Hypothalamus (tissue), 51 donors: ENCODE measurements at regions not wholly inside any gene's neighbourhood (a gene's known extent, or its start where the extent isn't known, plus 50 kb on each side); places are given as distances from the start of the nearest gene placed in this dataset.

ENCODE experiments used
- DNase-seq, 51 donors: peaks; one replicate each; lab custom pipeline; 2025; lab: John Stamatoyannopoulos, UW

DNA sequence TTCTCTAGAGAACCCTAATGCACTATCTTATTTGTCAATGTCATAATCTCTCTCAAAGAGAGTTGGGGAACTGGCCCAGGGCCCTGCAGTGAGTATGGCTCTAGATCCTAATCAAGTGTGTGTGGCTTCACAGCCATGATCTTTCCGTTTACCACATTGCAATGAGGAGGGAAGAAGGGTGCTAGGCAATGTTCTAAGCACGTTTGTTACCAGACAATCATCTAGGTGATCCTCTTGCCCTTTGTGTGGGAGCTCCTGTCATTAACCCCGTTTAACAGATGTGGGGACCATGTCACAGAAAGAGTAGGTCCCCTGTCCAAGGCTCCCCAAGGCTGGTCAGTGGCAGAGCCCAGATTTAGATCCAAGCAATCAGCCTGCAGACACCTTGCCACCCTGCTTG, 128.2 kb upstream of the IRX4 start:
- no peak for DNase-seq

DNA sequence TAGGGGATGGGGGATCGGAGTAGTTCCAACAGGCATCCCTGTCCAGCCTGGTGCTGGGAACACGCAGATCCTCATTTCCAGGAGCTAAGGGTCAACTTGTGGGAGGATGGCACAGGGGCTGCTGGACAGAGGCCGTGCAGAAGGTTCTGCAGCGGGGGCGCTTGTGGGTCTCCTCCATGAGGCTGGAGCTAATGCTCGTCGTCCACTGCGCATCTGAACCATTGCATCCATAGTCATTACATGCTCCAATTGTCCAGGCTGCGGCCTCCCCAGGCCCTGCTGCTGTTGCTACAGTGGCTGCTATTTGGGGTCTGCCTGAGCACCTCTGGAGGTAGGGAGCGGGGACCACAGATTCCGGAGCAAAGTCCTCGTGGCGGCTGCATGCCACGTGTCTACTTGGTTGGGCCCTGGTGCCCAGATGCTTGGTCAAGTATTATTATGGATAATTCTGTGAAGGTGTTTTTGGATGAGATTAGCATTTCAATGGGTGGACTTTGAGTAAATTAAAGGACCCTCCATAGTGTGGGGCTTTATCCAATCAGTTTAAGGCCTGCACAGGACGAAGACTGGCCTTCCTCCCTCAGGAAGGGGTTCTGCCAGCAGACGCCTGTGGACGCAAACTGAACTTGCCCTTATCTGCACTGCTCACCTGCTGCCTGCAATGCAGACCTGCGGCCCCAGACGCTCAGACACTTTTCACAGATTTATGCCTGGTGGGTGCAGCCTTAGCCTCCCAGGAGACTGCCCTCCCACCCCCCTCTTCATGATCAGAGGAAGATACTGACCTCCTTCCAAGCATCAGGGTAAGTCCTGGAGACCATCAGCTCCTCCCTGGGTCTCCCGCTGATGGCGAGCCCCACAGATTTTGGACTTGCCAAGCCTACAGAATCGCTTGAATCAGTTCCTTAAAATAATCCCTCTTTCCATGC, 127.5 kb upstream of the IRX4 start:
- no peak for DNase-seq

DNA sequence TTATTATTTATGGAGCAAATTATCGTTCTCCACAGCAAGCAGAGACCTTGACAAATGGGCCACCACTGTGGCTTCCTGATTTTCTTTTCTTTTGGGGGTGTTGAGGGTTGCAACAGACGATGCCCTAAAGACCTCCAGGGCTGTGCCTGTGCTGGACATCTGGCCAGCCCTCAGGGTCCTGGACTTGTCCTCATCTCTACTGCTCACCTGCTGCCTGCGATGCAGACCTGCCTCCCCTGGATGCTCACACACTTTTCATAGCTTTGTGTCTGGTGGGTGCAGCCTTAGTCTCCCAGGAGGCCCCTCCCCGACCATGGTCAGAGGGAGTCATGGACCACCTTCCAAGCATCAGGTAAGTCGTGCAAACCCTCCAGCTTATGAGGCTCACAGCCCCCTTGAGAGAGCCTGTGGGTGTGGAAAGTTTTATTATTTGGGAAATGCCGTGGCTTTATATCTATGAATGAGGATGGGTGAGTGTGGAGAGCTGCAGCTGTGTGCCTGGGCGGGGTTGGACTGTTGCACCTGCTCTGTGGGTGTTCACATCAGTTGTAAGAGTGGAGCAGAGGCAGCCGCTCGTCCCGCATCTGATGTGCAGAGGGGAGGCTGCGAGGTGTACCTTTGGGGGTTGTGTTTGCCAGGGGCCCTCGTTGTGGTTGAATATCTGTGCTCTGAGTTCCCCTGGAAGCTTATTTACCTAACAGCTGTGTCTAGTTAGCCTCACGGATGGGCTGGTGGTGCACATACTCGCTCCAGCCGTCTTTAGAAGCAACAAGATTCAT, 126.3 kb upstream of the IRX4 start:
- DNase-seq: no peak

DNA sequence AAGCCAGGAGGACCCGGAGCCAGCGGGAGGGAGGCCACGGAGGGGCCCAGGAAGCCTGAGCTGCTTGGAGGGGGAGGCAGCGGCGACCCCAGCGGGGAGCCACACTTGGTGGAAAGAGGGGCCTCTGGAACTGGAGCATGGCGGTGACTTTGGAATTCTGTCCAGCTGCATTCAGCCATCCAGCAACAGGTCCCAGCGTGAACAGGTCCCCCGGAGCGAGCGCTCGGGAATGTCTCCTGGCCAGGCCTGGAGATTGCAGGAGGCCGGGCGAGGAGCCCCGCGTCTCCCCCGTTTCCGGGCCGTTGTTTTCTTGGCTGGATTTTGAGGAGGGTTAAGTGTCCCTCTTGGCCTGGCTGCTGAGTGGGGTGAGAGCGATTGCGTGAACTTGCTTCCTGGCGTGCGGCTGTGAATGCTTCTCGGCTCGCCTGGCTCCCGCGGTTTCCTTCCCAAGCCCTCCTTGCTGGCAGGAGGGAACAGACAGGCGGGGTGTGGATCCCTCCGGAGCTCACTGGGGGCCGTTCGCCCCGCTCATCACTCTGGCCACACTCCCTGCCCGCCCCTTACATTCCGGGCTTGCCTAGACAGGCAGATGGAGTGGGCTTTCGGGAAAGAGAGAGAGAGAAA, 125.3 kb upstream of the IRX4 start:
- peak in 3 of 51 donors; percentile 5 to 15 (median 13) for DNase-seq

DNA sequence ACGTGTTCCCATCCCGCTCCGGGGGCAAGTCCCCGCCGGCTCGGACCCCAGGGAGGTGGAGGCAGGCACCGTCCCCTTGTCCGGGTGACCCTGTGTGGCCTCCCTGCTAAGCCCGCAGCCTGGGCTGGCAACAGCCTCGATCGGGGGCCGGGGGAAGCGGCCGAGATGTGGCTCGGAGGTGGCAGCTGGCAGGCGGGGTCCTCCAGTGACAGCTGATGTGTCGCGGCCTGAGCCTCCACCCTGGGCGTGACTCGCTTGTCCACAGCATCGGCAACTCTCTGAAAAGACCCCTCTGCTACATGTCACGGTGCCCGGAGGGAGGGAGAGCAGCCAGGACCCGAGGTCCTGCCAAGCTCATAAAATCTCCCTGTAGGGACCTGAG, 124.8 kb upstream of the IRX4 start:
- no peak for DNase-seq

DNA sequence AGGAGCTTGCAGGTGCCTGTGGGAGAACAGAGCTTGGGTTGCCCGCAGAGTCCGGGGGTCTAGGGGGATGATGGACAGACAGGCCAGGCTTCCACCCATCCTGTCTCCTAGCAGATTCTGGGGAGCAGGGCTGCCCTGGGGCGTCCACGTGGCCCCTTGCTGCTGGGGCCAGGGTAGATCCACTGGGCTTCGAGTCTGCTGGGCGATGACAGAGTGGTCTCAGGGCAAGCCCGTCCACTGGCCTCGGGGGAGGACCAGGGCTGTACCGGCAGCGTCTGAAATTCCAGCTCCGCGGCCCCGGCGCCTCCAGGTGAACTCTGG, 124.2 kb upstream of the IRX4 start:
- DNase-seq: no peak

DNA sequence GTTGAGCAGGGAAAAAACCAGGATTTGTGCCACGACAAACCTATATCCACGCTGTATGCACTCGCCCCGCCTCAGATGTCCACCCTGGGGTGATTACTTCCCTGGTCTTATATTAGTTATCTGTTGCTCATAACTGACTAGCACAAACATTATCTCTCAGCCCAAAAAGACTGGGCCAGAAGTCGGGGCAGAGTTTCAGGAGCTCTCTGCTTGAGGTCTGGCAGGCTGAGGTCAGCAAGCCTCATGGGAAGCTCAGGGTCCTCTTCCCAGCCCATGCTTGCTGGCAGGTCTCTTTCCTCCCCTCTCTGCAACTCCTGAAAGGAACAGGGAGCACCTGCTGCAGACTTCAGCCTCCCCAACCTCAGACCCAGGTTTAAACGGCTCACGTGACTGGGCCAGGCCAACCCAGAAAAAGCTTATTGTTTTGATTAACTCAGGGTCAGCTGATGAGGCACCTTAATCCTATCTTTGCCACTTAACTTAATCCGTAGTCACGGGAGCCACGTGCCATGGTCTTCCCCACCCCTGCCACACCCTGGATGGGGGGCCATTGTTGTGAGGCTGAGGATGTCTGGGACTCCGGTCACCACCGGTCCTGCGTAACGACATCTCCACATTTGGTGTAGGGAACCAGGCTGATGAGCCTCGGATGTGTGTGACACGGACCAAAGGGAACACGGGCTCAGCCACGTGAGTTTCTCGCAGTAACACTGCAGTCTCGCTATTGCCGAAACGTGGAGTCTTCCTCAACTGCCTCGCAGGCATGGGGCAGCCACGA, 123.7 kb upstream of the IRX4 start:
- no peak for DNase-seq

DNA sequence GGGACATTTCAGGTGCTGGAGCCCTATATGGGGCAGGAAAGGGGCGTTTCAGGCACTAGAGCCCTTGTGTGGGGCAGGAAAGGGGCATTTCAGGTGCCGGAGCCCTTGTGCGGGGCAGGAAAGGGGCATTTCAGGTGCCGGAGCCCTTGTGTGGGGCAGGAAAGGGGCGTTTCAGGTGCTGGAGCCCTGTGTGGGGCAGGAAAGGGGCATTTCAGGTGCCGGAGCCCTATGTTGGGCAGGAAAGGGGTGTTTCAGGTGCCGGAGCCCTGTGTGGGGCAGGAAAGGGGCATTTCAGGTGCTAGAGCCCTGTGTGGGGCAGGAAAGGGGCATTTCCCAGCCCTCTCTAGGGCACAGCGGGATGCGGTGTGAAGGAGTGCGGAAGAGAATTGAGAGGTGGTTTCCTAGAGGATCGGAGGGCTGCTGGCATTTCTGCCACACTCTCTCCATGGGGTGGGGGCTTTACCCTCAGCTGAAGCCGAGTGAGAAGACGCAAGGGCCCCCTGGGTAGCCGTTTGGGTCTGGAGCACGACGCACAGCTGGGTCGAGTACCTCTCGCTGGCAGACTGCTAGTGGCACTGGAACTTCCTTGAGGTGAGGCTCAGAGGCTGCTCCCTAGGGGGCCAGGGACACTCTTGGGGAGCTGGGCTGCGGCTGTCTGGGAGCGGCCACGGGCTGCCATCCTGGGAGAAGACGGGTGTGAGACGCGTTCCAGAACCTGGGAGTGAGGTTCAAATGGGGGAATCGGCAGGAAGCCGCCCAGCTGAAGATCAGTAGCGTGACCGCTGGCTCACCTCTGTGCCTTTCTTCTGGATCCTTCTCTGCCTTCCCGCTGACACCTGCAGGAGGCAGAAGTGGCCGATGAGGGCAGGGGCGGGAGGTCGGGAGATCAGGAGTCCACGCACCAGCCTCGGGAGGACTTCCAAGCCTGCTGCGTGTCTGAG, 122.6 kb upstream of the IRX4 start:
- DNase-seq: no peak

DNA sequence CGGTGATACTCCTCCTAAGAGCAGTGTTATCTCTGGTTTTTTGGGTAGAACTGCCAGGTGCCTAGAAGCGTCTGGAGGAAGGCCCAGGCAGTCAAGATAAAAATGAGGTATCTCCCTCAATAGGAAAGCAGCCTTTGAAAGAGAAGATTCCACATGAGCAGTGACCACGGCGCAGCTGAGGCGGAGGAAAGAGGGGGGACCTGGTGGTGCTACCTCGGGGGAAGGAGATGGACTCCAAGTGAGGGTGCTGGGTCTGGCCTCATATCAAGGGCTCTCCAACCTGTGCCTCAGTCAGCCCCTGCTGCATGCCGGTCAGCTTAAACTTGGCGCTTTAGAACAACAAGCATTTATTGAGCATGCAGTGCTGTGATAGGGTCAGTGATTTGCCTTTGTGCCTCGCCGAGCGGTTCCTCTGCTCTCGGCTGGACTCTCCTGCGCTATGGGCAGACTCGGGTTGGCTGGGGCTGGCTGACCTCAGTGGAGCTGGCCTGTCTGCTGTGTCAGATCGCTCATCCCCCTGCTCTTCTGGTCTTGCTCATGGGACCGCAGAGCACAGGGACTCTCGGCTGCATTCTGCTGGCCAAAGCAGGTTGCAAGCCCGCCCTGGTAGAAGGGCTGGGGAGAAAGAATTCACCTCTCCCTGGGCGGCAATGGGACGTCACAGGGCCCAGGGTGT, 121.1 kb upstream of the IRX4 start:
- DNase-seq: no peak

DNA sequence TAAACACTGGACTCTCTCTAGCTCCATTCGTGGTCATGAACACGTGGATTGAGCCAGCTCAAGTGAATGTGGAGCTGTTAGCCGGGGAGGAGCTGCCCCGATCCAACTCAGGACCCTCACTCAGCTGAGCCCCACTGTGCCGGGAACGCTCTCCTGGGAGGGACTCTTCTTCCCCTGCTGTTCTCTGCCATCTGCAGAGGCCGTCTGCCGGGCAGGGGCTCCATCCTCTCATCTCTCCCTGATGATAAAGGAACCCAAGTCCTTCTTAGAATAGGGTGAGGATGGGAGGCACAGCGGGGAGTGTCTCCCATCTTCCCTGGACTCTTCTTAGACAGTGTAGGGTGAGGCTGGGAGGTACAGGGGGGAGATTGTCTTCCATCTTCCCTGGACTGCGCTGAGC, 120.5 kb upstream of the IRX4 start:
- DNase-seq: no peak

DNA sequence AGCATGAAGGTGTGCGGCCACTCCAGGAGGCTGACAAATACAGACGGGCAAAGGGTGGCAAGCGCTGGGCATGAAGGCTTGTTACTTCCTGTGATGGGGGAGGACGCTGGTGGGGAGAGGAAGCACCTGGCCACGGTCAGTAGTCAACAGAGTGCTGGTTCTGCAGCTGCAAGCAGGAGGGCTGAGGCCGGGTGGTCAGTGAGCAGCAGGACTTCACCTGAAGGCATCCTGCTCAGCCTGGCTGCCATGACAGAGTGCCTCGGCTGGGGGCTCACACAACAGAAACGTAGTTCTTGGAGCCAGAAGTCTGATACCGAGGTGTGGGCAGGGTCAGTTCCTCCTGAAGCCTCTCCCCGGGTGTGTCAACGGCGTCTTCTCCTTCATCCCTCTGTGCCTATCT, 118.6 kb upstream of the IRX4 start:
- DNase-seq: no peak

DNA sequence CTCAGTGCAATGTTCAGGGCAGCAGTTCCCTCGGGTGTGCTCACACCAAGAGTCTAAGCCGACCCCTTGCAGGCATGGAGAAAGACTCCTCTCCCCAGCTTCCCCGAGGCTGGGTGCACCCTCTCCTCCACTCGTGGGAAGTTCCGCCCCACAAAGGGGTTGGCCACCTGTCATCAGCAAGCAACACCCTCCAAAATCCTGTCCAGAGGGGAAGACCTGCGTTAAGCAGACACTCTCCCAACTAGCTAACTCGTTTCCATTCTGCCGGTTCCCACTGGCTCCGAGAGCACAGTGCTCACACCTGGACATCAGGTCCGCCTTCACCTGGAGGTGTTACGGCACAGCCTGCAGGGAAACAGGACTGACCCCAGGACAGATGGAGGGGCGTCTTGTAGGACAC, 117.9 kb upstream of the IRX4 start:
- DNase-seq: no peak

DNA sequence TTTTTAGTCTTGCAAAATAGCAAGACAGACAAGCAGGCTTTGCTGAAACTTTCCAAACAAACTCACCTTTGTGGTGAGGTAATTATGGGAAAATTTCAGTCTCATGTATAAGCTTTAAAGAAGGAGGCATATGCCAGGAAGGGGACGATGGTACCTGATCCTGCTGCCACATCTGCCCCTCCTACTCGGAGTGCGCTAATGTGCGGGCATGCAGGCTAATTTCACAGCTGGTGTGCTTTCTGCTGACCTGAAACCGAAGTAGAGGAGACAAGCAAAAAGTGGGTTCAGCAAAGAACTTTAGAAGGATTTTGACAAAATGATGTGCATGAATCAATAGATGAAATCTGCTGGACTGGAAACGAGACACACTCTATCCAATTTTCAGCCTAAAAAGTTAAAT, 117.1 kb upstream of the IRX4 start:
- DNase-seq: no peak

DNA sequence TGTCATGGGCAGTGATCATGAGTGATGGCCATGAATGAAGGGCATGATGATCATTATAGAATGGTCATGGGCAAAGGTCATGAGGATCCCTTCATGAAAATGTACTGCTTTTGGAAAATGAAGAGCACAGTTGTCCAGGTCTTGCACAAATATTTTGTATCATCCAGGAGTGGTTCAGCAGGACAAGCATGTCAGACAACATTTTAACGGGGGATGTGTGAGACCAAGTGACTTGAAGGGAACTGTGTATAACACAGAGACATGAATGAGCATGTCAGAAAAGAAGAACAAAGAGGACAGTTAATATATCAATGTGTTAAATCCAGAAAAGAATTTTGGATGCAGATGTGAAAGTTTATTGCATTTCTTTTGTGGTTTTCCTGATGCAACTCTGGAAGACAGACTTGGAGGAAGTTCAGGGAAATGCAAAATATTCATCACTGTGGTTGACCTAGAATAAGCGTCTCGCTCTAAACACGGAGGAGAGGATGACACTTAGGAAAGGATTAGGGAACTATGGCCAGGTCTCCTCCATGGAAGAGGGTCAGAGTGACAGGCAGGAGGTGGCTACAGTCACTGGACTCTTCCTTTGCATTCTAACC, 116.1 kb upstream of the IRX4 start:
- DNase-seq: no peak

DNA sequence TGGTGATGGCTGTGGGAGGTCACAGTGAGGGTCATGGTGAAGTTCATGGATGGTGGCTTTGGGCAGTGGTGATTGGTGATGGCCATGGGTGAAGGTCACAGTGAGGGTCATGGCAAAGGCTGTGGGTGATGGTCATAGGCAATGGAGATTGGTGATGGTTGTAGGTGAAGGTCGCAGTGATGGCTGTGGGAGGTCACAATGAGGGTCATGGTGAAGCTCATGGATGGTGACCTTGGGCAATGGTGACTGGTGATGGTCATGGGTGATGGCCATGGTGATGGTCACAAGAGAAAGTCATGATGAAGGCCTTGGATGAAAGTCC, 115.6 kb upstream of the IRX4 start:
- DNase-seq: no peak

DNA sequence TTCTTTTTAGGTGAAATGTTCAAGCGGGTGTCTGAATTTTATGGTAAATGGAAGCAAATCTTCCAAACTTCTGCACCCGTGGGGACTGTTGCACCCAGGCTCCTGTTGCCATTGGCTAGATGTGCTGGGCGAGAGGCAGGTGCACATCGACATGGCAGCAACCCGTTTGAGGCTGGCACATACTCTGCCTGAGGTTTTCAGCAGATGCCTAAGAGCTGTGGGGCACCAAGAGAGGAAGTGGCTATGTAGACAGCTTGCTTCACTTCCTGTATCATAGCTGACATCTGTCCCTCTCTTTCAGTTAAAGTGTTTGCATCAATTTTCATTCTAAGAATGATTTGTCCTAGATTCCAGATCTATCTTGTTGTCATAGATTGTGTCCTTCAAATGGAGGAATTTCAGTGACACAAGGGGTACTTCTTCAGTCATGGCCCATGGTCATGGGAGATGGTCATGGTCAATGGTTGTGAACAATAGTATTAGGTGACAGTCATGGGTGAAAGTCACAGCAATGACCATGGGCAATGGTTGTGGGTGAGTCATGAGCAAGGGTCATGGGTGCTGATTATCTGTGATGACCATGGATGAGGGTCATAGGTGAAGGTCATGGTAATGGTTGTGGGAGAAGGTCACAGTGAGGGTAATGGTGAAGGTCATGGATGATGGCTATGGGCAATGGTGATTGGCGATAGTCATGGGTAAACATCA, 115.1 kb upstream of the IRX4 start:
- DNase-seq: no peak

DNA sequence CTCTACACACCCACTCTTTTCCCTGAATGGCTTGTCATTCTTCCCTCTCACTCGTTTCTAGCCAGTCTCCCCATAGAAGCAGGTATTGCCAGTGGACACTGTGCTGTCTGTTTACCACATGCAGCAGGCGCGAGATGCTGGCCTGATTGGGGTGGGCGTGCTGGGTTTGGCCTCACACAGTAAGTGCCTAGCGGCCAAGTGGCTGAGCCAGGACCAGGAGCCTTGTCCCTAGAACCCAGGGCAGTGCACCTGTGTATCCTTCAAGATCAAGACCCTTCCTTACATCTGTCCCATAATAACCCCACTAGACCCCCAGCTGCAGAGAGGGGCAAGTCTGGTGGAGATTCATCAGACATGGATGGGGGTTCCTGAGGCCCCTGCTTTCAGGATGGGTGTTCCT, 112.8 kb upstream of the IRX4 start:
- DNase-seq: no peak

DNA sequence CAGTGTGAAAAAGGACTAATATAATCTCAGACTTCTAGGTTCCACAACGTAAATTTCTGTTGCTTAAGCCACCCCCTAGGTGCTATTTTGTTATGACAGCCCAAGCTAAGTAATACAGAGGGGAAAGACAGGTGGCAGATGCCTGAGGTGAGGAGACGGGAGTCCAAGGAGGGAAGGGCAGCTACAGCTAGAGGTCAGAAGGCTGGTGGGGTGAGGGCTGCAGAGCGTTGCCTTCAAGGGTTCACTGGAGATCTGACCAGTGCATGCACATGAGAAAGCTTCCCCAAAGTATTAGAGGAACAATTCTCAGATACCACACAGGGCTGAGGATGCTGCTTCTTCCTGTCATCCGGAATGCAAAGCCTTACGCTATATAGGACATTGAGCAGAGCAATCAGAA, 104.7 kb upstream of the IRX4 start:
- DNase-seq: no peak
